ENCODE measurements at regions not wholly inside any gene's neighbourhood (a gene's known extent, or its start where the extent isn't known, plus 50 kb on each side); places are given as distances from the start of the nearest gene placed in this dataset.
"Not testable (repeated sequence)": the region's sequence is repeated elsewhere in the genome, so short reads cannot be mapped to it uniquely, and the experiment has no call there.

DNA sequence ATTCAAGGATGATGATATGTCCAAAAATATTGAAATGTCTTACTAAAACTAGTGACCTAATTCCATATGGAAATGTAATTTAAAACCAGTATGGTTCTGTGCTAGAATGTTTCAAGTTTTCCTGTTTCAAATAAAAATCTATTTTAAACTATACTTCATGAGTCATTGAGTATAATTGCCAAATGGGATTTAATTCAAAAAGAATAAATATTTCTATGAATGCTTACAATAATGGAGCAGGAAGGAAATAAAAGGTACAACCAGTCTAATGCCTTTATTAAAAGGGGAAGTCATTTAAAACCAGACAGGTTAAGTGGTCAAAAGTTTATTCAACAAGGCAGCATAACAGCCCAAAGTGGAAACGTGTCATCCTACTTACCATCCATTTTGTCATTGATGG is 2347.1 kb downstream of the PCDH7 start:
- no peak for DNase-seq (ENCODE audit: low spot score)

DNA sequence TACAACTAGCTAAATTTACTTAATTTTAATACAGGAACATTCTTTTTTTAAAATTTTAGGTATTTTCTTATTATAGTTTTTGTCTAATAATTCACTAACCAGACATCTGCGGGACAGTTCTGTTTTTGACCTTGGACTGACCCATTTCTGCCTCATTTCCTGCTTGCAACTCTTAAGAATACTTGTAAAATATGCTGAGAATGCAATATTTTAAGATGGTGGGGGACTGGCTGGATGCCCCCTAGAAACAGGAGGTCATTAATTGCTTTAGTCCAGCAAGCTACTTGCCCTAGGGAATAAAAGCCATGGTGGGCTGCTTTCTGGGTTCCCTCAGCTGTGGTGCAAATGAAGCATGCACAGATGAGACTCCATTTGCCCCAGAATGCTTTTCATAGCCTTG is 2348.4 kb downstream of the PCDH7 start:
- DNase-seq (ENCODE audit: low spot score): no peak

DNA sequence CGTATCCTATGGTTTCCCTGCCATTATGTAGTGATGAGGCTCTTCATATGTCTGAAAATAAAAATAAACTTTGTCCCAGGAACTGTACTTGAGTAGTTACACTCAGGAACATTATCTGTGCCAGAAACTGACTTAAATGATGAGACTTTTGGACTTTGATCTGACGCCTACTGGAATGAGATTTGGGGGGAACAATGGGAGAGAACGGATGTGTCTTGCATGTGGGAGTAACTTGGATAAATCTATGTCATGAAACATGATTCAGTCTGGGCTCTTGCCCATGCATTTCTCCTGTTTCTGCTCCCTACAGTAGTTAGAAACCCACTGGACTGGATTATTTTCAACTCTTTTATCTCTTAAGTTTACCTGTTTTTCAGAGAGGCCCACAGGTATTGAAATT is 2351.4 kb downstream of the PCDH7 start:
- DNase-seq (ENCODE audit: low spot score): no peak

DNA sequence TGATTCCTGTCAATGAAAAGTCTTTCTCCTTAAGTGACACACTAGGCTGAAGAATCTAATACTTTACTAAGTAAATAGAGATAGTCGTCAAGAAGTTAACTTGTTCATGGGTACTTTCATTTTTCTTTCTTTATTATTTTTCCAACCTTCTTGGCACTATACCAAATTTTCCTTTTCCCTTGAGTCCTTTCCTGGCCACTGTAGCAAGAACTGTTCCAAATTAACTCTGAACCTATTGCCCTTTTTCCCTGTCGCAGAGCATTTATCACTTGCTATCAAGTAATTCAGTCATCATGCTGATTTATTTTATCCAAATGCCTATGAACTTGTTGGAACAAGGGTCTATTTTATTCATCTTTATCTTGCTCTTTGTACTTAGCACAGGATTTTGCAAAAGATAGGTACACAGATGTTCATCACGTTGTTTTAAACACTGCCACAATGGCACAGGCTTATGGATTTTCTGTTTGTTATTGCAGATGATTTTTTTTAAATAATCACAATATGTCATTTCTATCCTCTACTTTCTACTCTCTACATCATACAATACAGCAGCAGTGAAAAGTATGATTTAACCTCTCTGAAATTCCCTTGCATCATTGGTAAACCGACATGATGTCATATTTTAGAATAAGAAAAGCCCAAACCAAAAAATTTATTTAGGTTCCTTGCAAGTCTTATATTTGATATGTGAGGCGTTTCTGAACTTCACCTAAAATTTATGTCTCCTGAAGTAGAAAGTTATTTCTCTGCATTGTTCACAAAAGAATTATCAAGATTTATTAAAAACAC is 2352.3 kb downstream of the PCDH7 start:
- DNase-seq (ENCODE audit: low spot score): no peak

DNA sequence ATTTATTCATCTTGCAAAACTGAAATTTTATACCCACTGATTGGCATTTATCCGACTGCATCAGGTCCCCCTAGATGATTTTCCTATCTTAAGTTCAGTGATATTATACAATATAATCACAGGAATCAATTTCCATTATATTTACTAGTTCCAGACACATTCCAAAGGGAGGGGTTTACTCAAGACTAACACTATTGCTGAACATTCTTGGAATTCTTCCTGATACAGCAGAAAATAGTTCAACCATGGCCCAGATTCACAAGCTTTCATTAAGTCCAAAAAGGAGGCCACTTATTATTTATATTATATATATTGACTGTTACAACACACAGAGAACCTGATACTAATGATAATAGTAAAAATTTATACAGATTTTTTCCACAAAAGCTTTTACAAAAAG is 2353.6 kb downstream of the PCDH7 start:
- DNase-seq (ENCODE audit: low spot score): no peak

DNA sequence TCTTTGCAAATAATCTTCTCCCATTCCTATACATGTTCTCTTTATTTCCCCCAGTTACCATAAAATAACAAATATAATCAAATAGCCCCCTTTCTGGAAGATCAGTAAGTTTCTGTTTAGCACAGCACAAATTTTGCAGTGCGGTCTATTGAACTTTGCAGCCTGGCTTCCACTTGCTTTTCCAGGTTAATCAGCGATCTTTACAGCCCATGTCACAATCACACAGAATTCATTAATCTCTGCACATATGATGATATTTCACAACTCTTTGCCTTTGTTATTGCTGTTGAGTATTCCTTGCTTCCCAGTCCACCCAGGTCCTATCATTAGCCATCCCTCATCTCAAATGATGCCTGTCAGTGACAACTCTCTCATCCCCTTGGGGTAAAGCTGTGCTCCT is 2358.0 kb downstream of the PCDH7 start:
- DNase-seq (ENCODE audit: low spot score): no peak

- no peak for DNase-seq (ENCODE audit: low spot score)
These were observed 2360.1 kb downstream of the PCDH7 start for GRCh38 chr4:33080275-33080674.

DNA sequence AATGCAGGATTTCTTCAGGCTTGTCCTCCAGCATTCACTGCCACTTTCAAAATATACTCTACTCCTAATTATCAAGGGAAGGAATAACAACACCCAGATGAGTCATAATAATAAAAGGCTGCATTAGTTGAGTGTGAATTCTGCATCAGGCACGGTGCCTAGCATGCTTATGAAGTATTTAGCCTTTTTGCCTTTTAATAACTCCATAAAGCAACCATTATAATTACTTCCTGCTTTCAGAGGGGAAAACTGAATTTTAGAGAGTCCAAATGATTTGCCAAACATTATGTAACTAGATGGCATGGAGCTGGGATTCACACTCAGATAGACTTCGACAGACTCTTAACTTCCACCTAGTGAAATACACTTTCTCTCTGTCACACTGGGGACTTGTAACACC is 2365.5 kb downstream of the PCDH7 start:
- DNase-seq (ENCODE audit: low spot score): no peak

GRCh38 chr4:33086331-33086925 is 2366.3 kb downstream of the PCDH7 start:
- no peak for DNase-seq (ENCODE audit: low spot score)

DNA sequence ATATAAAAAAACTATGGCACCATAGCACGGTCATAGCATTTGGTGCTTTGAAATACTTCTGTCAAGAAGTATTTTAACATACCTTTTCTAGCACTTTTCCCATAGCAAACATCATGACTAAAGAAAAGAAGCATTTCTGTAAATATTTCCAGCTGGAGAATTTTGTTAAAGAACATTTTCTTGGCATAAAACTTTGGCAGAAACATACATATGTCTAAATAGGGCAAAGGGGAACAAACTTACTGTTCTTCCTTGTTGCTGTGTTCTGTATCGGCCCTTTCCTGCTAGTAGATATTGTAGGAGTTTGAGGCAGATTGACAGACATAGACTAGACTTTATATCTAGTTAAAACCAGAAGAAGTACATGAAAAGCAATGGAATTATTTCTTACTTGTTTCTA is 2368.5 kb downstream of the PCDH7 start:
- DNase-seq (ENCODE audit: low spot score): no peak

DNA sequence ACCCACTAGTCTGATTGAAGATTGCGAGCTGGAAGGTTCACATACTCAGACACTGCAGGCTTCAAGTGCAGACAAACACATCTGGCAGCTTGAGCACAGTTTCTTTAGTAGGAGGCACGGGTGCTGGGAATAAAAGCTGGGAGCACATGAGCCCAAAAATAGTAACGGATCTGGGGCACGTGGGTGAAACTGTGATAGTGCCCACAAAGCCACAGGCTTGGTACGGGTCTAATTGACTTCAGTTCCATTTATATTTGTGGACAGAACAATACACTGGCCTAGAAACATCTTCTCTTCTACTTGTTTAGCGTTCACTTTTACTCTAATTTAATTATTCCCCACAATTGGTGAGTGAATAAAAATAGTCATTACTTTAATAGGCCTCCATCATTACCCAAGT is 2370.7 kb downstream of the PCDH7 start:
- no peak for DNase-seq (ENCODE audit: low spot score)

DNA sequence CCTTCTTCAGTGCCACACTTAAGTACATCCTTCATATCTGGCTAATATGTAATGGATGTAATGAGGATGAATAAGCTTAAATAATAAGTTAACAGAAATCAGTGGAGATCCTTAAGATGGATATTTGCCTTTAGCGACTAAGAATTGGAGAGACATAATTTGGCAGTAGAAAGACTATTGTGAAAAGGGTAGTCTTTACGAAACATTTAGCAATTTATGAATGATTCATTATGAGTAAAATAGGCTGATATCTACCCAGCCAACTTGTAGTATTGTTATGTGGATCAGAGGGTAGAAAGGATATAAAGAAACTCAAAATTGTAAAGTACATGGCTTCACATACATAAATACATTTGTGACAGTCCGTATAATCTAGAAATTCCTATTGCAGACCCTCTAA is 2371.8 kb downstream of the PCDH7 start:
- no peak for DNase-seq (ENCODE audit: low spot score)

GRCh38 chr4:33104273-33104672 is 2384.1 kb downstream of the PCDH7 start:
- no peak for DNase-seq (ENCODE audit: low spot score)

GRCh38 chr4:33107814-33108213 is 2387.6 kb downstream of the PCDH7 start:
- no peak for DNase-seq (ENCODE audit: low spot score)

GRCh38 chr4:33111117-33111516 is 2390.9 kb downstream of the PCDH7 start:
- DNase-seq (ENCODE audit: low spot score): no peak

GRCh38 chr4:33116871-33117270 is 2396.7 kb downstream of the PCDH7 start:
- no peak for DNase-seq (ENCODE audit: low spot score)

- DNase-seq (ENCODE audit: low spot score): no peak
These were observed 2405.8 kb downstream of the PCDH7 start for GRCh38 chr4:33126002-33126401.

GRCh38 chr4:33130662-33131061 is 2410.5 kb downstream of the PCDH7 start:
- DNase-seq (ENCODE audit: low spot score): not testable (repeated sequence)

DNA sequence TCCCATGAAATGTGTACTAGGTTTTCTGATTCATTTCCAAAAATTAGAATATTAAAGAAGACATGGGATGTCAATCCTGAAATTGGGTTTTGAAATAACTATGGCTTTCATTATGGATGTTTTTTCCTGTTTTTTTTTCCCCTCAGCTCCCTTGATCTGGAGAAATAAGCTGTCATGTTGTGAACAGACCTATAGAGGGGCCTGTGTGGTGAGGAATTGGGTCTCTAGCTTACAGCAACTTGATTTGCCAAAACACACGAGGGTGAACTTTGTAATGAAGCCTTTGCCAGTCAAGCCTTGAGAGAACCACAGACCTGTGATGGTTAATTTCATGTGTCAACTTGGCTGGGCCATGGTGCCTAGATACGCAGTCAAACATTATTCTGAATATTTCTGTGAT is 2413.6 kb downstream of the PCDH7 start:
- DNase-seq (ENCODE audit: low spot score): no peak

- no peak for DNase-seq (ENCODE audit: low spot score)
These were observed 2414.2 kb downstream of the PCDH7 start for GRCh38 chr4:33134366-33134765.

DNA sequence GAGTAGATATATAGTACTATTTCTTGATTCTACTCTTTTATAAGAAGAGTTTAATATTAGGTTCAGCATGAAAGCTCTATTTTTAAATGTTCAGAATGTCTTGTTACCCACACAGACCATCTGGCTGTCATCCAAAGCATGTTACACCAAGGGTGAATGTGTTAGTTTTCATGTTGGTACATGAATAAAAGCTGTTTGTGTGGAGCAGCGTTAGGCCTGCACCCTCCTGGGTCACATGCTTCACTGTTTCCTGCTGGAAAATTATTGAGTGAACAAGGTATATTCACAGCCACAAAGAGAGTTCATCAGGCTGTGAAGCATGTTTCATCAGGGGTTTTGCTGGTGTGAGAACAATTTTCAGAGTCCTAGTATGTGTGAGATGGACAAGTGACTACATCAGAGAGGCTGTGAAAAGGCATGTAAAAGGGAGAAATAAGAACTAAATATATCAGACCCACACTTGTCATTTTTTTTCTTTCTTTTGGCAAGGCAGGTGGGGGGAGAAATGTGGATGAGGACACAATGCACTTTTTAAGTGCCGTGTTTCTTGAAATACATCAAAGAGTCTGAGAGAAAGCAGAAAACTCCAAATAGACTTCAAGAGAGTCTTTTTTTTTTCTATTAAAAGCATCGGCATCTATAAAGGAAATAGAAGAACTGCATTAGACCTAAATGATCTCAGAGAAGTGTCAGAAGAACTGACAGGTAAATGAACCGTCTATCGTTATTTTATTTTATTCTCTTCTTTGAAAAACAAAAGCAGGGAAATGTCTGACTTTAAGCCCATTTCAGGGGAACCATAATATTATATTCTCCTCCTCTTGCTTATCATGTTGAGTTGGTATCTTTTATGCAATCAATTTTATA is 2429.7 kb downstream of the PCDH7 start:
- no peak for DNase-seq (ENCODE audit: low spot score)

DNA sequence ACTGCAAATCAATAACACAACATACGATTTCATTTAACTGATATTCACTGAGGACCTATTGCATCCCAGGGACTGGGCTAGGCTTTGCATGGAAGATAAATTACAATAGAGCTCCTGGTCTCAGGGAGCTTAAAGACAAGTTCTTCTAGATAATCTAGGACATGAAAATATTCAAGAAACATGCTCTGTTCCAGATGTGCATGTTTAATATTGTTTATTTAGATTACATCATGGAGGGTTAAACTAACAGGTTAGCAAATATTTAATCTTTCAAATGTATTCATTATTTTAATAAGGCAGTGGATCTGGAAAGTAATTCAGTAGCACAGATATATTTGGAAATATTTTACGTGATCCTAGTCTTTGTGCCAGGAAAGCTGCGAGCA is 2430.3 kb downstream of the PCDH7 start:
- DNase-seq (ENCODE audit: low spot score): no peak

- DNase-seq (ENCODE audit: low spot score): no peak
These were observed 2440.0 kb downstream of the PCDH7 start for GRCh38 chr4:33160126-33160525.
